CD4-positive, alpha-beta T cell (primary cell): ENCODE measurements at regions not wholly inside any gene's neighbourhood (a gene's known extent, or its start where the extent isn't known, plus 50 kb on each side); places are given as distances from the start of the nearest gene placed in this dataset.

ENCODE experiments used
- ATAC-seq: fragments of 200-7000 bp; cut with Tn5 transposase; one replicate; pipeline ENCODE4 v1.10.0; 2022; ENCODE audit warnings: mild to moderate bottlenecking; ENCODE audit not compliant: poor library complexity
- CTCF ChIA-PET: fragments of 350-600 bp; sonication (Branson Sonifier 250); formaldehyde crosslinking; loops from one replicate; lab custom pipeline; 2021; ENCODE audit warnings: antibody characterized with exemption, inconsistent platforms; lab: Charles Lee
- POLR2A ChIA-PET: fragments of 350-600 bp; sonication (Branson Sonifier 250); formaldehyde crosslinking; loops from one replicate; lab custom pipeline; 2021; ENCODE audit warnings: antibody characterized with exemption, inconsistent platforms; lab: Charles Lee
- DNase-seq, 14 experiments: peaks; one replicate each; pipeline ENCODE4 v3.0.0-alpha.2; 2013 to 2020; ENCODE audit warnings: mixed read lengths in 2 of 14
- H3K27ac ChIP-seq, 2 donors: one replicate each; pipeline versions ENCODE4 v1.5.1 to v1.7.0; 2013; ENCODE audit warnings: low read length in 2 of 2, low read depth in 1 of 2, mild to moderate bottlenecking in 1 of 2
- H3K27me3 ChIP-seq, 2 experiments: 1 replicate in 1 of 2; 2 replicates in 1 of 2; pipeline versions ENCODE4 v1.6.1 to v1.7.0; 2013; ENCODE audit warnings: low read length in 2 of 2, control low read depth in 1 of 2, mild to moderate bottlenecking in 1 of 2, moderate library complexity in 1 of 2; ENCODE audit not compliant: insufficient read depth in 2 of 2, control insufficient read depth in 1 of 2
- H3K36me3 ChIP-seq: one replicate; pipeline ENCODE4 v1.6.1; 2013; ENCODE audit warnings: low read length, control low read depth; ENCODE audit not compliant: insufficient read depth
- H3K4me1 ChIP-seq: one replicate; pipeline ENCODE4 v1.6.1; 2013; ENCODE audit warnings: low read length, control low read depth; ENCODE audit not compliant: insufficient read depth
- H3K4me3 ChIP-seq: one replicate; pipeline ENCODE4 v1.5.1; 2013; ENCODE audit warnings: mild to moderate bottlenecking, low read length, moderate library complexity
- H3K9me3 ChIP-seq, 2 experiments: 1 replicate in 1 of 2; 2 replicates in 1 of 2; pipeline versions ENCODE4 v1.6.1 to v1.7.0; 2013; ENCODE audit warnings: low read length in 2 of 2, mild to moderate bottlenecking in 2 of 2, control low read depth in 1 of 2, moderate library complexity in 1 of 2; ENCODE audit not compliant: control insufficient read depth in 1 of 2, insufficient read depth in 1 of 2
- H3K27ac Mint-ChIP-seq: one replicate; pipeline ENCODE4 v1.8.0; 2020; ENCODE audit warnings: mixed read lengths
- H3K27me3 Mint-ChIP-seq: one replicate; pipeline ENCODE4 v1.8.0; 2021; ENCODE audit warnings: mixed read lengths
- H3K36me3 Mint-ChIP-seq: one replicate; pipeline ENCODE4 v1.8.0; 2021; ENCODE audit warnings: low read depth, mixed read lengths
- H3K4me1 Mint-ChIP-seq: one replicate; pipeline ENCODE4 v1.8.0; 2021; ENCODE audit warnings: low read depth, mixed read lengths
- H3K4me3 Mint-ChIP-seq: one replicate; pipeline ENCODE4 v1.8.0; 2020; ENCODE audit warnings: mild to moderate bottlenecking, mixed read lengths
- H3K9me3 Mint-ChIP-seq: one replicate; pipeline ENCODE4 v1.8.0; 2020; ENCODE audit warnings: mixed read lengths
- CTCF ChIP-seq: fragments of 200-600 bp; IDR thresholded peaks from one replicate; pipeline ENCODE4 v1.8.0; 2022; ENCODE audit warnings: antibody characterized with exemption, mild to moderate bottlenecking
- intact Hi-C, 2 experiments: fragments of 100-400 bp; cut with DNase I in 1 of 2; cut with micrococcal nuclease in 1 of 2; formaldehyde crosslinking; loops; one replicate each; pipeline versions ENCODE4 v1.15.1 to v1.9.0; 2023 to 2025; cut with DNase I, micrococcal nuclease

DNA sequence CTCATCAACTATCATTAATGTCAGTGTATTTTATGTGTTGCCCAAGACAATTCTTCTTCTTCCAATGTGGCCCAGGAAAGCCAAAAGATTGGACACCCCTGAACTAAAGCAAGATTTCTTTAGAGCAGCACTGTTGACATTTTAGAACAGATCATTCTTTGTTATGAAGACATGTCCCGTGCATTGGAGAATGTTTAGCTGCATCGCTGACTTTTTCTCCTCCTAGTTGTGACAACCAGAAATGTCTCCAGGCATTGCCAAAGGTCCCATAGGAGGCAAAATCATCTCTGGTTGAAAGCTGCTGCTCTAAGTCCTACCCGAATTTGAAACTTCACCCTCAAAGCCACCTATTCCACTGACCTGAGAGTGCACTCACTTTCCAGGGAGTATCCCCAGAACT is 62.7 kb upstream of the IRX6 start:
- CTCF ChIA-PET, result no interaction called here
- TF ChIP-seq CTCF, result no peak
- no peaks in the 10 kb centered on the region for H3K36me3 Mint-ChIP-seq

DNA sequence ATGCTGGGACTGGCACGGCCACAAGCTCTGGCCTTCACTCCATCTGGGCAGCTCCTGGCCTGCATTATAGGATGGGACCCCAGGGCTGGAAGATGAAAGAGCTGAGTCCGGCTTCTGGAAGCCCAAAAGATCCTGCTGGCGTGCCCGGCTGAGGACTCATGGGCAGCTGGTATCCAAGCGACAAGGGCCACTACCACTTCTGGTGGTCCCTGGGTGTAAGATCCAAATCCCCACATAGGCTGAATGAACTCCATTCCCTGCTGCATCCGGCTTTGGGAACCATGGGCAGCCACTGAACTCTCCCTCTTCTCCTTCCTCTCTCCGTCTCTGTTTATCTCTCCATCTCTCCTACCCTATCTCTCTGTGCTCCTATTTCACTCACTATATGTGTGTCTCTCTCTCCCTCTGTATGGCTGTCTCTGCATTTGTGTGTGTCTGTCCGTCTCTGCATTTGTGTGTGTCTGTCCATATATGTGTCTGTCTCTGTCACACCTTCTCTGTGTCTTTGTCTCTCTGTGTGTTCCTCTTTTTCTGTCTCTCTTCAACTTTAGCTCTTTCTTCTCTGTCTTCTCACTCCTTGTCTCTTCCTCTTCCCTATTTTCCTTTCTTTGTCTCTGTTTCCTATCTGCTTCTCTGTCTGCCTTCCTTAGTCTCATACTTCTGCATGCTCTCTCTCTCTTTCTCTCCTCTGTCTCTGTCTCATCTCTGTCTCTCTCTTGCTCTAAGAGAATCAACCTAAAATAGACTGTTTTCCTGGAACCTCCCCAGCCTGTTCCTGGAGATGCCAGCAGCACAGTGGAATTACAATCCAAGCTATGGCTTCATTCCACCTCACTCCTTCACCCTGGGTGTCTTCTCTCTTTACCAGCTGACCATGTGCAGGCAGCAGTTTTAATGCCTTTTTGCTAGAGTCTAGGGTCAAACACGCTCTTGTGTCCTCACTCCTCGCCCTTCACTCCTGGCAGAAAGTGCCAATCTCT is 60.4 kb upstream of the IRX6 start:
- Mint-ChIP-seq H3K27me3 (no peaks in the 10 kb centered on the region), H3K27ac (no peak overlapping the region), H3K36me3 (no peaks in the 10 kb centered on the region), H3K4me3 (no peak overlapping the region), H3K4me1 (no peaks in the 10 kb centered on the region), H3K9me3 (no peaks in the 10 kb centered on the region)
- H3K4me1 ChIP-seq, result no peaks in the 10 kb centered on the region
- no peak for TF ChIP-seq CTCF
- H3K9me3 ChIP-seq, result no peaks in the 10 kb centered on the region
- H3K4me3 ChIP-seq, result no peak overlapping the region
- no peak overlapping the region for H3K27ac ChIP-seq
- no peak for ATAC-seq
- no peak for DNase-seq
- CTCF ChIA-PET, result no interaction called here
- peaks cover 0 to 4% of the 10 kb centered on the region in 2 experiments for H3K27me3 ChIP-seq
- H3K36me3 ChIP-seq, result no peaks in the 10 kb centered on the region
- POLR2A ChIA-PET, result no interaction called here
- intact Hi-C loops, result no loop called here

More for the DNA sequence above, 62.7 kb upstream of the IRX6 start:
- H3K27me3 Mint-ChIP-seq, result peaks cover 14% of the 10 kb centered on the region
- Histone ChIP-seq H3K27me3 (peaks cover 0 to 6% of the 10 kb centered on the region in 2 experiments), H3K27ac (no peak overlapping the region), H3K4me3 (no peak overlapping the region), H3K4me1 (no peaks in the 10 kb centered on the region), H3K36me3 (no peaks in the 10 kb centered on the region), H3K9me3 (peaks cover 0 to 7% of the 10 kb centered on the region in 2 experiments)
- no peak overlapping the region for H3K27ac Mint-ChIP-seq
- ATAC-seq, result no peak
- H3K9me3 Mint-ChIP-seq, result no peaks in the 10 kb centered on the region
- DNase-seq, result no peak
- no peaks in the 10 kb centered on the region for H3K4me1 Mint-ChIP-seq
- POLR2A ChIA-PET, result no interaction called here
- H3K4me3 Mint-ChIP-seq, result no peak overlapping the region
- intact Hi-C loops, result no loop called here

DNA sequence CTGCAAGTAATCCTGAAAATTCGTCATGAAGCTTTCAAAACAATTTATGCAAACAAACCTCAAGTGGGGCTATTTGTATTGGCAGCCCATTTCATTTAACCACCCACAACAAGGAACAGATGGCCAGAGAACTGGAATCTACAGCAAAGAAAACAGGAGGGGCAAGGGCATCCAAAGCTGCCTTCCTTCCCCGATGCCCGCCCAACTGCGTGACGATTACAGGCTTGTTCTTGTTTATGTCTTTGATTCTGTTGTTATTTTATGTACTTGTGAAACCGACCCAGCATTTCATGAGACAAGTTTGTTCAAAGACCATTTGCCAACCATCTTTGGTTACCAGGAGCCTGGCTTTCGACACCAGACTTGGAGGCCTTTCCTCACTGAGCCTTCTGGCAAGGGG is 59.1 kb upstream of the IRX6 start:
- Mint-ChIP-seq H3K9me3 (no peaks in the 10 kb centered on the region), H3K36me3 (no peaks in the 10 kb centered on the region), H3K4me1 (no peaks in the 10 kb centered on the region), H3K27me3 (no peaks in the 10 kb centered on the region), H3K4me3 (no peak overlapping the region), H3K27ac (no peak overlapping the region)
- ChIA-PET POLR2A (no interaction called here), CTCF (no interaction called here)
- Histone ChIP-seq H3K4me1 (no peaks in the 10 kb centered on the region), H3K27ac (no peak overlapping the region), H3K27me3 (peaks cover 3 to 4% of the 10 kb centered on the region in 2 experiments), H3K9me3 (no peaks in the 10 kb centered on the region), H3K36me3 (no peaks in the 10 kb centered on the region), H3K4me3 (no peak overlapping the region)
- no peak for DNase-seq
- TF ChIP-seq CTCF, result no peak
- no peak for ATAC-seq
- intact Hi-C loops, result no loop called here
